Sigmoid colon (tissue), 4 donors: ENCODE measurements at regions not wholly inside any gene's neighbourhood (a gene's known extent, or its start where the extent isn't known, plus 50 kb on each side); places are given as distances from the start of the nearest gene placed in this dataset.

ENCODE experiments used
- CTCF ChIP-seq, 4 experiments: fragments of 450-650 bp in 3 of 4; fragments of 200-600 bp in 1 of 4; IDR thresholded peaks; one replicate each; pipeline ENCODE4 v1.5.1; 2016 to 2019; ENCODE audit warnings: antibody characterized with exemption in 4 of 4, mild to moderate bottlenecking in 3 of 4, moderate library complexity in 2 of 4
- EP300 ChIP-seq, 4 donors: sonication (generic); formaldehyde crosslinking; IDR thresholded peaks; one replicate each; pipeline ENCODE4 v1.6.1; 2017; ENCODE audit warnings: antibody characterized with exemption in 4 of 4
- POLR2A ChIP-seq, 2 donors: fragments of 450-650 bp; IDR thresholded peaks; one replicate each; pipeline ENCODE4 v1.6.1; 2016; ENCODE audit warnings: antibody characterized with exemption in 2 of 2, mild to moderate bottlenecking in 2 of 2, moderate library complexity in 2 of 2
- POLR2AphosphoS5 ChIP-seq, 4 donors: sonication (generic); formaldehyde crosslinking; IDR thresholded peaks; one replicate each; pipeline ENCODE4 v1.6.1; 2017; ENCODE audit warnings: antibody characterized with exemption in 4 of 4

- no peak for TF ChIP-seq POLR2AphosphoS5 (IDR thresholded peaks at IDR 0.05)
- TF ChIP-seq CTCF (IDR thresholded peaks at IDR 0.05) = no peak
- TF ChIP-seq POLR2A (IDR thresholded peaks at IDR 0.05) = no peak
- TF ChIP-seq EP300 (IDR thresholded peaks at IDR 0.05) = no peak
These were observed 80.9 kb downstream of the FASTKD2 start for GRCh38 chr2:206846331-206846730.
